ENCODE measurements at regions not wholly inside any gene's neighbourhood (a gene's known extent, or its start where the extent isn't known, plus 50 kb on each side); places are given as distances from the start of the nearest gene placed in this dataset.

- TF ChIP-seq, protein P1, sequence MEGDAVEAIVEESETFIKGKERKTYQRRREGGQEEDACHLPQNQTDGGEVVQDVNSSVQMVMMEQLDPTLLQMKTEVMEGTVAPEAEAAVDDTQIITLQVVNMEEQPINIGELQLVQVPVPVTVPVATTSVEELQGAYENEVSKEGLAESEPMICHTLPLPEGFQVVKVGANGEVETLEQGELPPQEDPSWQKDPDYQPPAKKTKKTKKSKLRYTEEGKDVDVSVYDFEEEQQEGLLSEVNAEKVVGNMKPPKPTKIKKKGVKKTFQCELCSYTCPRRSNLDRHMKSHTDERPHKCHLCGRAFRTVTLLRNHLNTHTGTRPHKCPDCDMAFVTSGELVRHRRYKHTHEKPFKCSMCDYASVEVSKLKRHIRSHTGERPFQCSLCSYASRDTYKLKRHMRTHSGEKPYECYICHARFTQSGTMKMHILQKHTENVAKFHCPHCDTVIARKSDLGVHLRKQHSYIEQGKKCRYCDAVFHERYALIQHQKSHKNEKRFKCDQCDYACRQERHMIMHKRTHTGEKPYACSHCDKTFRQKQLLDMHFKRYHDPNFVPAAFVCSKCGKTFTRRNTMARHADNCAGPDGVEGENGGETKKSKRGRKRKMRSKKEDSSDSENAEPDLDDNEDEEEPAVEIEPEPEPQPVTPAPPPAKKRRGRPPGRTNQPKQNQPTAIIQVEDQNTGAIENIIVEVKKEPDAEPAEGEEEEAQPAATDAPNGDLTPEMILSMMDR (conservative IDR thresholded peaks at IDR 0.05; ENCODE audit: low read depth, low read length) = no peak
- no peak for TF ChIP-seq EZH2 (IDR thresholded peaks at IDR 0.05; ENCODE audit: borderline replicate concordance, low read depth, low read length, poor library complexity, severe bottlenecking)
These were observed 115.5 kb upstream of the ALDH1A3 start for GRCh38 chr15:100763835-100764750.
